CD4-positive, alpha-beta T cell treated with Interleukin-15 for 4 hours (primary cell): ENCODE measurements at regions not wholly inside any gene's neighbourhood (a gene's known extent, or its start where the extent isn't known, plus 50 kb on each side); places are given as distances from the start of the nearest gene placed in this dataset.
"Not testable (repeated sequence)": the region's sequence is repeated elsewhere in the genome, so short reads cannot be mapped to it uniquely, and the experiment has no call there.

Experiments
- DNase-seq: peaks from one replicate; pipeline ENCODE4 v3.0.0-alpha.2; 2020; ENCODE audit warnings: low spot score

- DNase-seq, result no peak
Measured at GRCh38 chr12:5264006-5264405, 167.9 kb upstream of the NTF3 start.

GRCh38 chr12:5267603-5268423, 164.1 kb upstream of the NTF3 start:
- DNase-seq, result no peak

- no peak for DNase-seq
Measured at GRCh38 chr12:5268424-5269210, 163.3 kb upstream of the NTF3 start.

- no peak for DNase-seq
Measured at GRCh38 chr12:5269846-5270245, 162.1 kb upstream of the NTF3 start.

GRCh38 chr12:5272018-5272785, 159.7 kb upstream of the NTF3 start:
- DNase-seq, result no peak

- no peak for DNase-seq
Measured at GRCh38 chr12:5273709-5274108, 158.2 kb upstream of the NTF3 start.

GRCh38 chr12:5276327-5276880, 155.5 kb upstream of the NTF3 start:
- no peak for DNase-seq

- no peak for DNase-seq
Measured at GRCh38 chr12:5280086-5280485, 151.8 kb upstream of the NTF3 start.

- DNase-seq, result not testable (repeated sequence)
Measured at GRCh38 chr12:5290368-5290767, 141.5 kb upstream of the NTF3 start.

GRCh38 chr12:5292651-5293050, 139.3 kb upstream of the NTF3 start:
- DNase-seq, result no peak

- DNase-seq, result no peak
Measured at GRCh38 chr12:5293773-5294172, 138.1 kb upstream of the NTF3 start.

- no peak for DNase-seq
Measured at GRCh38 chr12:5294274-5295070, 137.4 kb upstream of the NTF3 start.

GRCh38 chr12:5295151-5295550, 136.8 kb upstream of the NTF3 start:
- DNase-seq, result no peak

GRCh38 chr12:5295996-5296395, 135.9 kb upstream of the NTF3 start:
- DNase-seq, result no peak

- no peak for DNase-seq
Measured at GRCh38 chr12:5301539-5301938, 130.4 kb upstream of the NTF3 start.

GRCh38 chr12:5305425-5305824, 126.5 kb upstream of the NTF3 start:
- no peak for DNase-seq

- no peak for DNase-seq
Measured at GRCh38 chr12:5305886-5306545, 125.9 kb upstream of the NTF3 start.

- DNase-seq, result no peak
Measured at GRCh38 chr12:5307065-5307464, 124.8 kb upstream of the NTF3 start.

- no peak for DNase-seq
Measured at GRCh38 chr12:5308216-5308615, 123.7 kb upstream of the NTF3 start.

GRCh38 chr12:5308996-5309395, 122.9 kb upstream of the NTF3 start:
- DNase-seq, result no peak

GRCh38 chr12:5309654-5310053, 122.3 kb upstream of the NTF3 start:
- no peak for DNase-seq
